Transverse colon (tissue), 4 donors: ENCODE measurements at regions not wholly inside any gene's neighbourhood (a gene's known extent, or its start where the extent isn't known, plus 50 kb on each side); places are given as distances from the start of the nearest gene placed in this dataset.

Source experiments
- DNase-seq: peaks from one replicate; pipeline ENCODE4 v3.0.0-alpha.2; 2019
- H3K27ac ChIP-seq, 4 donors: fragments of 200-600 bp; sonication (generic); 2 replicates each; pipeline ENCODE4 v1.5.1; 2016 to 2018; ENCODE audit warnings: inconsistent platforms in 4 of 4
- H3K27me3 ChIP-seq: fragments of 200-600 bp; sonication (generic); 2 replicates; pipeline ENCODE4 v1.5.1; 2017; ENCODE audit warnings: inconsistent platforms
- H3K36me3 ChIP-seq, 4 donors: fragments of 200-600 bp; sonication (generic); 2 replicates each; pipeline ENCODE4 v1.5.1; 2017 to 2019; ENCODE audit warnings: inconsistent platforms in 4 of 4
- H3K4me1 ChIP-seq, 4 donors: fragments of 200-600 bp; sonication (generic); 2 replicates each; pipeline ENCODE4 v1.5.1; 2017 to 2020; ENCODE audit warnings: inconsistent platforms in 4 of 4
- H3K4me3 ChIP-seq, 4 donors: fragments of 200-600 bp; sonication (generic); 1 replicate in 1 of 4; 2 replicates in 3 of 4; pipeline versions ENCODE4 v1.5.1 to v1.6.1; 2017 to 2019; ENCODE audit warnings: inconsistent platforms in 4 of 4
- H3K9me3 ChIP-seq, 2 donors: fragments of 200-600 bp; sonication (generic); 2 replicates each; pipeline ENCODE4 v1.5.1; 2017 to 2019; ENCODE audit warnings: inconsistent platforms in 2 of 2
- EP300 ChIP-seq: sonication (generic); formaldehyde crosslinking; IDR thresholded peaks from one replicate; pipeline ENCODE4 v1.6.1; 2017; ENCODE audit warnings: antibody characterized with exemption, low read depth
- POLR2A ChIP-seq: fragments of 450-650 bp; IDR thresholded peaks from one replicate; pipeline ENCODE4 v1.6.1; 2016; ENCODE audit warnings: antibody characterized with exemption, mild to moderate bottlenecking, moderate library complexity
- POLR2AphosphoS5 ChIP-seq, 3 donors: sonication (generic); formaldehyde crosslinking; IDR thresholded peaks; one replicate each; pipeline ENCODE4 v1.6.1; 2016; ENCODE audit warnings: antibody characterized with exemption in 3 of 3
- WGBS, 2 donors: methylation state at CpG; one replicate each; pipeline ENCODE4 v1.1.5; 2018; ENCODE audit warnings: low coverage in 1 of 2; 5-methylcytosine and 5-hydroxymethylcytosine counted together
- in situ Hi-C, 4 donors: fragments of 200-750 bp; cut with MboI; loops; one replicate each; pipeline versions ENCODE4 v1.15.0 to v1.15.1; 2017; ENCODE audit warnings: low sequenced_read_pairs in 3 of 4, low pct_ligation_motif_present in 1 of 4, low pct_unique_long_range_greater_than_20kb in 1 of 4
- intact Hi-C: fragments of 100-400 bp; cut with DNase I; formaldehyde crosslinking; loops from one replicate; pipeline ENCODE4 v1.15.1; 2023; ENCODE audit warnings: low total_unique reads
- TF ChIP-seq, protein P1 (sequence below), 5 experiments: fragments of 200-600 bp in 3 of 5; fragments of 450-650 bp in 2 of 5; sonication (generic) in 3 of 5; IDR thresholded peaks; 1 replicate in 2 of 5; 2 replicates in 3 of 5; pipeline ENCODE4 v1.5.1; 2016 to 2017; ENCODE audit warnings: antibody characterized with exemption in 5 of 5, inconsistent platforms in 3 of 5, mild to moderate bottlenecking in 2 of 5, moderate library complexity in 1 of 5

DNA sequence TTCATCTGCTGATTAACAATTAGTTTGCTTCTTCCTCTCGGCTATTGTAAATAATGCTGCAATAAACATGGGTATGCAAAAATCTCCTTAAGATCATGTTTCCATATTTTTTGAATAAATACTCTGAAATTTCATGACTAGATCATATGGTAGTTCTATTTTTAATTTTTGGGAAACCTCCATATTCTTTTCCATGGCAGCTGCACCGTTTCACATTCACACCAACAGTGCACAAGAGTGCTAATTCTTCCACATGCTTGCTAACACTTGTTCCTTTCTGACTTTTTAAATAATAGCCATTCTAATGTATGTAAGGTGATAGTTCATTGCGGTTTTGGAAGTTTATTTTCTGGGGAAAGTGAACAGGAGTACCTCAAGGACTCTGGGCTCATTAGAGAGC is 52.6 kb upstream of the TACR1 start:
- no peak overlapping the region for H3K27ac ChIP-seq
- H3K4me1 ChIP-seq = no peaks in the 10 kb centered on the region
- H3K36me3 ChIP-seq = no peaks in the 10 kb centered on the region
- no peak for DNase-seq
- no peaks in the 10 kb centered on the region for H3K27me3 ChIP-seq
- in situ Hi-C loops (no loop called here), intact Hi-C loops (no loop called here)
- WGBS, 2 donors = 70 to 79% methylated on average over 2 to 3 of the region's 3 CpGs
- H3K4me3 ChIP-seq = no peak overlapping the region
- no peak for TF ChIP-seq POLR2A
- TF ChIP-seq POLR2AphosphoS5 (IDR thresholded peaks at IDR 0.05) = no peak
- TF ChIP-seq, protein P1, sequence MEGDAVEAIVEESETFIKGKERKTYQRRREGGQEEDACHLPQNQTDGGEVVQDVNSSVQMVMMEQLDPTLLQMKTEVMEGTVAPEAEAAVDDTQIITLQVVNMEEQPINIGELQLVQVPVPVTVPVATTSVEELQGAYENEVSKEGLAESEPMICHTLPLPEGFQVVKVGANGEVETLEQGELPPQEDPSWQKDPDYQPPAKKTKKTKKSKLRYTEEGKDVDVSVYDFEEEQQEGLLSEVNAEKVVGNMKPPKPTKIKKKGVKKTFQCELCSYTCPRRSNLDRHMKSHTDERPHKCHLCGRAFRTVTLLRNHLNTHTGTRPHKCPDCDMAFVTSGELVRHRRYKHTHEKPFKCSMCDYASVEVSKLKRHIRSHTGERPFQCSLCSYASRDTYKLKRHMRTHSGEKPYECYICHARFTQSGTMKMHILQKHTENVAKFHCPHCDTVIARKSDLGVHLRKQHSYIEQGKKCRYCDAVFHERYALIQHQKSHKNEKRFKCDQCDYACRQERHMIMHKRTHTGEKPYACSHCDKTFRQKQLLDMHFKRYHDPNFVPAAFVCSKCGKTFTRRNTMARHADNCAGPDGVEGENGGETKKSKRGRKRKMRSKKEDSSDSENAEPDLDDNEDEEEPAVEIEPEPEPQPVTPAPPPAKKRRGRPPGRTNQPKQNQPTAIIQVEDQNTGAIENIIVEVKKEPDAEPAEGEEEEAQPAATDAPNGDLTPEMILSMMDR (IDR thresholded peaks at IDR 0.05) = no peak
- no peak for TF ChIP-seq EP300
- H3K9me3 ChIP-seq = peaks cover 0 to 6% of the 10 kb centered on the region in 2 donors
